ENCODE measurements at regions not wholly inside any gene's neighbourhood (a gene's known extent, or its start where the extent isn't known, plus 50 kb on each side); places are given as distances from the start of the nearest gene placed in this dataset.

DNA sequence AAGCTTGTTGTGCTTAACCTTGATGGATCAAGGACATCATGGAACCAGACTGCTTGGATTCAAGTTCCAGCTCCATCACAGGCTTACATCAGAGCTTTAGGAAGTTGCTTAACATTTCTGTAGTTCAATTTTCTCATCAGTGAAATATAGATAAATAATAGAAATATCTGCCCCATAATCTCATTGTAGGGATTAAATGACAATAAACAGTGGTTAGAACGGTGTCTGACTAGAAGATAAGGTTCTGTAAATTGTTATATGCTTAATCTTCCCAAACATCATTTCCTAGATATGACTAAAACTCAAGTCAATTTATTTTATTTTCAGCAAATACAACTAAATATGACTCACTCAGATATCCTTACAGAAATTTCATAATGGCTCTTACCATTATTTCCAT is 83.5 kb downstream of the SLITRK1 start:
- TF ChIP-seq KLF10 (tag by site-specific recombination; IDR thresholded peaks at IDR 0.05) (no peak), YY1 (tag by site-specific recombination; IDR thresholded peaks at IDR 0.05) (no peak), ZNF785 (tag by site-specific recombination; IDR thresholded peaks at IDR 0.05) (no peak), ZNF76 (tag by site-specific recombination; IDR thresholded peaks at IDR 0.05; ENCODE audit: borderline replicate concordance, low read depth) (no peak)
- TF ChIP-seq, protein P1, sequence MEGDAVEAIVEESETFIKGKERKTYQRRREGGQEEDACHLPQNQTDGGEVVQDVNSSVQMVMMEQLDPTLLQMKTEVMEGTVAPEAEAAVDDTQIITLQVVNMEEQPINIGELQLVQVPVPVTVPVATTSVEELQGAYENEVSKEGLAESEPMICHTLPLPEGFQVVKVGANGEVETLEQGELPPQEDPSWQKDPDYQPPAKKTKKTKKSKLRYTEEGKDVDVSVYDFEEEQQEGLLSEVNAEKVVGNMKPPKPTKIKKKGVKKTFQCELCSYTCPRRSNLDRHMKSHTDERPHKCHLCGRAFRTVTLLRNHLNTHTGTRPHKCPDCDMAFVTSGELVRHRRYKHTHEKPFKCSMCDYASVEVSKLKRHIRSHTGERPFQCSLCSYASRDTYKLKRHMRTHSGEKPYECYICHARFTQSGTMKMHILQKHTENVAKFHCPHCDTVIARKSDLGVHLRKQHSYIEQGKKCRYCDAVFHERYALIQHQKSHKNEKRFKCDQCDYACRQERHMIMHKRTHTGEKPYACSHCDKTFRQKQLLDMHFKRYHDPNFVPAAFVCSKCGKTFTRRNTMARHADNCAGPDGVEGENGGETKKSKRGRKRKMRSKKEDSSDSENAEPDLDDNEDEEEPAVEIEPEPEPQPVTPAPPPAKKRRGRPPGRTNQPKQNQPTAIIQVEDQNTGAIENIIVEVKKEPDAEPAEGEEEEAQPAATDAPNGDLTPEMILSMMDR (tag by site-specific recombination; IDR thresholded peaks at IDR 0.05), result no peak
